IMR-90 (cell line): ENCODE measurements at regions not wholly inside any gene's neighbourhood (a gene's known extent, or its start where the extent isn't known, plus 50 kb on each side); places are given as distances from the start of the nearest gene placed in this dataset.

ENCODE experiments used
- ATAC-seq: fragments of 200-7000 bp; cut with Tn5 transposase; 2 replicates; pipeline ENCODE4 v1.9.1; 2020; ENCODE audit warnings: low read depth, mild to moderate bottlenecking, moderate library complexity
- BruUV-seq: library from RNA; stranded (reverse); fragments of 400-500 nt; replicated peaks from 2 replicates; lab custom pipeline; 2021; lab: Mats Ljungman, UMichigan
- CTCF ChIA-PET: fragments of 300-600 bp; formaldehyde crosslinking; extraction: SDS; loops from one replicate; lab custom pipeline; 2021; ENCODE audit warnings: antibody characterized with exemption; lab: Yijun Ruan, JAX
- POLR2A ChIA-PET: fragments of 300-600 bp; sonication (Branson Sonifier 250); formaldehyde crosslinking; loops from one replicate; lab custom pipeline; 2022; ENCODE audit warnings: antibody characterized with exemption; ENCODE audit not compliant: unreplicated experiment; lab: Charles Lee
- DNase-seq: peaks from one replicate; pipeline ENCODE4 v3.0.0; 2013
- H2AFZ ChIP-seq: replicated peaks from 2 replicates; pipeline ENCODE3; 2013; ENCODE audit warnings: low read length, mild to moderate bottlenecking; ENCODE audit not compliant: poor library complexity
- H2AK5ac ChIP-seq: 2 replicates; pipeline ENCODE4 v1.6.1; 2013; ENCODE audit warnings: low read depth, low read length, inconsistent platforms
- H2AK9ac ChIP-seq: replicated peaks from 2 replicates; pipeline ENCODE3; 2013; ENCODE audit warnings: mild to moderate bottlenecking, low read depth, low read length, moderate library complexity; ENCODE audit not compliant: poor library complexity
- H2BK120ac ChIP-seq: 2 replicates; pipeline ENCODE4 v1.6.1; 2013; ENCODE audit warnings: low read depth, low read length, inconsistent platforms
- H2BK15ac ChIP-seq: 3 replicates; pipeline ENCODE4 v1.6.1; 2013; ENCODE audit warnings: low read depth, low read length, inconsistent platforms
- H2BK20ac ChIP-seq: 2 replicates; pipeline ENCODE4 v1.6.1; 2013; ENCODE audit warnings: low read depth, mild to moderate bottlenecking, inconsistent platforms, low read length, moderate library complexity
- H2BK5ac ChIP-seq: 2 replicates; pipeline ENCODE4 v1.6.1; 2013; ENCODE audit warnings: mild to moderate bottlenecking, low read depth, low read length, inconsistent platforms; ENCODE audit not compliant: poor library complexity, severe bottlenecking
- H3K14ac ChIP-seq: replicated peaks from 2 replicates; pipeline ENCODE4 v1.6.1; 2013; ENCODE audit warnings: low read depth, low read length, inconsistent platforms
- H3K18ac ChIP-seq: 2 replicates; pipeline ENCODE4 v1.6.1; 2013; ENCODE audit warnings: low read depth, low read length, control low read depth
- H3K23ac ChIP-seq: 2 replicates; pipeline ENCODE4 v1.6.1; 2013; ENCODE audit warnings: low read depth, low read length, inconsistent platforms
- H3K27ac ChIP-seq: 2 replicates; pipeline ENCODE4 v1.5.1; 2013; ENCODE audit warnings: mild to moderate bottlenecking, control low read depth, low read length; ENCODE audit not compliant: insufficient read depth
- H3K27me3 ChIP-seq: 2 replicates; pipeline ENCODE4 v1.6.1; 2013; ENCODE audit warnings: low read length; ENCODE audit not compliant: control insufficient read depth, insufficient read depth
- H3K36me3 ChIP-seq: 2 replicates; pipeline ENCODE4 v1.6.1; 2013; ENCODE audit warnings: low read length, mixed read lengths; ENCODE audit not compliant: control insufficient read depth, insufficient read depth
- H3K4ac ChIP-seq: 2 replicates; pipeline ENCODE4 v1.6.1; 2013; ENCODE audit warnings: low read depth, low read length, inconsistent platforms
- H3K4me1 ChIP-seq: 2 replicates; pipeline ENCODE4 v1.6.1; 2013; ENCODE audit warnings: low read length, mixed read lengths; ENCODE audit not compliant: control insufficient read depth, insufficient read depth
- H3K4me2 ChIP-seq: 2 replicates; pipeline ENCODE4 v1.6.1; 2013; ENCODE audit warnings: low read depth, mild to moderate bottlenecking, control low read depth, low read length, moderate library complexity
- H3K4me3 ChIP-seq: 2 replicates; pipeline ENCODE4 v1.5.1; 2013; ENCODE audit warnings: low read depth, mild to moderate bottlenecking, control low read depth, low read length, moderate library complexity; ENCODE audit not compliant: insufficient read depth
- H3K56ac ChIP-seq: 2 replicates; pipeline ENCODE4 v1.6.1; 2013; ENCODE audit warnings: low read length, inconsistent platforms; ENCODE audit not compliant: insufficient read depth; ENCODE audit errors: extremely low read depth
- H3K79me1 ChIP-seq, 2 experiments: 2 replicates each; pipeline ENCODE4 v1.6.1; 2013; ENCODE audit warnings: low read length in 2 of 2, inconsistent platforms in 1 of 2, low read depth in 1 of 2
- H3K9ac ChIP-seq: 2 replicates; pipeline ENCODE4 v1.6.1; 2013; ENCODE audit warnings: low read depth, low read length, control low read depth
- H3K9me1 ChIP-seq: 2 replicates; pipeline ENCODE4 v1.6.1; 2013; ENCODE audit warnings: low read length, inconsistent platforms; ENCODE audit not compliant: insufficient read depth
- H3K9me3 ChIP-seq: 2 replicates; pipeline ENCODE4 v1.6.1; 2013; ENCODE audit warnings: low read length; ENCODE audit not compliant: control insufficient read depth, insufficient read depth
- H4K20me1 ChIP-seq: 2 replicates; pipeline ENCODE4 v1.6.1; 2013; ENCODE audit warnings: low read length, inconsistent platforms; ENCODE audit not compliant: insufficient read depth
- H4K5ac ChIP-seq: 2 replicates; pipeline ENCODE4 v1.6.1; 2013; ENCODE audit warnings: mild to moderate bottlenecking, low read depth, low read length, control low read depth
- H4K8ac ChIP-seq, 2 experiments: 2 replicates each; pipeline ENCODE4 v1.6.1; 2013; ENCODE audit warnings: low read depth in 2 of 2, low read length in 2 of 2, control low read depth in 1 of 2, inconsistent platforms in 1 of 2
- H4K91ac ChIP-seq: 2 replicates; pipeline ENCODE4 v1.6.1; 2013; ENCODE audit warnings: low read depth, low read length, inconsistent platforms; ENCODE audit not compliant: insufficient read depth
- BHLHE40 ChIP-seq: fragments of 150-350 bp; IDR thresholded peaks from 2 replicates; pipeline ENCODE4 v1.6.1; 2016; ENCODE audit warnings: mild to moderate bottlenecking, low read depth, low read length
- CEBPB ChIP-seq: IDR thresholded peaks from 2 replicates; pipeline ENCODE4 v1.6.1; 2012; ENCODE audit warnings: low read depth, low read length, improper control_type of control experiment
- CHD1 ChIP-seq: IDR thresholded peaks from 2 replicates; pipeline ENCODE4 v1.6.1; 2012; ENCODE audit warnings: low read depth, low read length, improper control_type of control experiment
- ELK1 ChIP-seq: fragments of 150-350 bp; IDR thresholded peaks from 2 replicates; pipeline ENCODE4 v1.6.1; 2016; ENCODE audit warnings: low read depth, mild to moderate bottlenecking, low read length, moderate library complexity, borderline replicate concordance
- FOS ChIP-seq: fragments of 150-350 bp; IDR thresholded peaks from 2 replicates; pipeline ENCODE4 v1.6.1; 2016; ENCODE audit warnings: low read depth, low read length
- MAFK ChIP-seq: IDR thresholded peaks from 2 replicates; pipeline ENCODE4 v1.6.1; 2012; ENCODE audit warnings: low read depth, low read length, improper control_type of control experiment
- MAZ ChIP-seq: IDR thresholded peaks from 2 replicates; pipeline ENCODE4 v1.6.1; 2012; ENCODE audit warnings: low read depth, mild to moderate bottlenecking, low read length, improper control_type of control experiment, moderate library complexity, borderline replicate concordance
- MXI1 ChIP-seq: IDR thresholded peaks from 2 replicates; pipeline ENCODE4 v1.6.1; 2012; ENCODE audit warnings: low read depth, mild to moderate bottlenecking, low read length, moderate library complexity, borderline replicate concordance
- NFE2L2 ChIP-seq: fragments of 150-350 bp; IDR thresholded peaks from 2 replicates; pipeline ENCODE4 v1.6.1; 2016; ENCODE audit warnings: low read depth, mild to moderate bottlenecking, low read length
- POLR2A ChIP-seq: IDR thresholded peaks from 2 replicates; pipeline ENCODE4 v1.6.1; 2012; ENCODE audit warnings: mild to moderate bottlenecking, low read depth, low read length
- RAD21 ChIP-seq: IDR thresholded peaks from 2 replicates; pipeline ENCODE4 v1.6.1; 2012; ENCODE audit warnings: low read length, improper control_type of control experiment
- RCOR1 ChIP-seq: IDR thresholded peaks from 2 replicates; pipeline ENCODE4 v1.6.1; 2012; ENCODE audit warnings: mild to moderate bottlenecking, low read length, improper control_type of control experiment; ENCODE audit not compliant: insufficient replicate concordance
- RFX5 ChIP-seq: IDR thresholded peaks from 2 replicates; pipeline ENCODE4 v1.8.0; 2012; ENCODE audit warnings: low read depth, mild to moderate bottlenecking, low read length, moderate library complexity
- SMC3 ChIP-seq: fragments of 150-350 bp; IDR thresholded peaks from 2 replicates; pipeline ENCODE4 v1.6.1; 2016; ENCODE audit warnings: low read depth, mild to moderate bottlenecking, antibody characterized with exemption, low read length, moderate library complexity
- WGBS, 2 experiments: methylation state at CpG; one replicate each; pipeline versions ENCODE4 v1.1.5 to v1.1.7; 2013; ENCODE audit warnings: missing lambda C conversion rate in 2 of 2; ENCODE audit not compliant: insufficient read length in 1 of 2; ENCODE audit errors: extremely low coverage in 2 of 2; 5-methylcytosine and 5-hydroxymethylcytosine counted together
- dilution Hi-C: fragments of 300-500 bp; cut with HindIII; formaldehyde crosslinking; loops from one replicate; pipeline ENCODE4 v1.14.3; 2018; ENCODE audit warnings: low sequenced_read_pairs; ENCODE audit not compliant: unreplicated experiment
- in situ Hi-C: fragments of 300-500 bp; cut with MboI; formaldehyde crosslinking; loops from 3 replicates; pipeline ENCODE4 v1.14.3; 2019; ENCODE audit warnings: low sequenced_read_pairs, inconsistent platforms, mixed read lengths
- intact Hi-C: fragments of 100-400 bp; cut with micrococcal nuclease; formaldehyde crosslinking; loops from 2 replicates; pipeline ENCODE4 v1.10.0; 2022
- TF ChIP-seq, protein P1 (sequence below): conservative IDR thresholded peaks from 2 replicates; pipeline ENCODE4 v1.5.1; 2012; ENCODE audit warnings: mild to moderate bottlenecking, low read depth, low read length, improper control_type of control experiment
- TF ChIP-seq, protein P2 (sequence below): fragments of 150-350 bp; IDR thresholded peaks from 2 replicates; pipeline ENCODE4 v1.6.1; 2017; ENCODE audit warnings: mild to moderate bottlenecking, antibody characterized with exemption, low read length, low read depth

DNA sequence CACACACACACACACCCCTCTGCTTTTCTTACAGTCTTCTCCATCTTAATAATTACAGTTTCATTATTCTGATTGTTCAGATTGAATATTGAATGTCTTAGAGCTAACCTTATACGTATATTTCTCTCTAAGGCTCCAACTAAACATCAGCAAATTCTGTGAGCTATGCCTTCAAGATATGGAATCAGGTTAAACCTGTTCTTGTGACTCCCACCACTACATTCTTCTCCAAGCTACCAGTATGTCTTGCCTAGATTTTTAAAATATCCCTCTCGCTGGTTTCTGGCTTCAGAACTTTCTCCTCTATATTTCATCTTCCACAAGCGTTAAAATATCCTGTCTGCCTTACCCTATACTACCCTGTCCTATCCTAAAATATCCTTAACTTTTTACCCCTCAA is 1346.4 kb upstream of the CDH2 start:
- ATAC-seq (no peak), DNase-seq (no peak)
- no peaks in the 10 kb centered on the region for H3K27me3 ChIP-seq
- no peak overlapping the region for H2BK120ac ChIP-seq
- no peak overlapping the region for H3K4me2 ChIP-seq
- no peak overlapping the region for H3K4me3 ChIP-seq
- H2BK20ac ChIP-seq: no peak overlapping the region
- POLR2A ChIA-PET: no interaction called here
- no peaks in the 10 kb centered on the region for H3K9me1 ChIP-seq
- no peak overlapping the region for H3K4ac ChIP-seq
- no peak overlapping the region for H4K91ac ChIP-seq
- TF ChIP-seq, protein P1, sequence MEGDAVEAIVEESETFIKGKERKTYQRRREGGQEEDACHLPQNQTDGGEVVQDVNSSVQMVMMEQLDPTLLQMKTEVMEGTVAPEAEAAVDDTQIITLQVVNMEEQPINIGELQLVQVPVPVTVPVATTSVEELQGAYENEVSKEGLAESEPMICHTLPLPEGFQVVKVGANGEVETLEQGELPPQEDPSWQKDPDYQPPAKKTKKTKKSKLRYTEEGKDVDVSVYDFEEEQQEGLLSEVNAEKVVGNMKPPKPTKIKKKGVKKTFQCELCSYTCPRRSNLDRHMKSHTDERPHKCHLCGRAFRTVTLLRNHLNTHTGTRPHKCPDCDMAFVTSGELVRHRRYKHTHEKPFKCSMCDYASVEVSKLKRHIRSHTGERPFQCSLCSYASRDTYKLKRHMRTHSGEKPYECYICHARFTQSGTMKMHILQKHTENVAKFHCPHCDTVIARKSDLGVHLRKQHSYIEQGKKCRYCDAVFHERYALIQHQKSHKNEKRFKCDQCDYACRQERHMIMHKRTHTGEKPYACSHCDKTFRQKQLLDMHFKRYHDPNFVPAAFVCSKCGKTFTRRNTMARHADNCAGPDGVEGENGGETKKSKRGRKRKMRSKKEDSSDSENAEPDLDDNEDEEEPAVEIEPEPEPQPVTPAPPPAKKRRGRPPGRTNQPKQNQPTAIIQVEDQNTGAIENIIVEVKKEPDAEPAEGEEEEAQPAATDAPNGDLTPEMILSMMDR: no peak
- TF ChIP-seq MXI1: no peak
- no peak for TF ChIP-seq CHD1
- no peak for TF ChIP-seq RFX5
- no peak for TF ChIP-seq RAD21
- no peak for TF ChIP-seq POLR2A
- TF ChIP-seq ELK1: no peak
- no peak for TF ChIP-seq FOS
- no peak for TF ChIP-seq MAFK
- TF ChIP-seq MAZ: no peak
- no peak for TF ChIP-seq SMC3
- no peak for TF ChIP-seq CEBPB
- TF ChIP-seq, protein P2, sequence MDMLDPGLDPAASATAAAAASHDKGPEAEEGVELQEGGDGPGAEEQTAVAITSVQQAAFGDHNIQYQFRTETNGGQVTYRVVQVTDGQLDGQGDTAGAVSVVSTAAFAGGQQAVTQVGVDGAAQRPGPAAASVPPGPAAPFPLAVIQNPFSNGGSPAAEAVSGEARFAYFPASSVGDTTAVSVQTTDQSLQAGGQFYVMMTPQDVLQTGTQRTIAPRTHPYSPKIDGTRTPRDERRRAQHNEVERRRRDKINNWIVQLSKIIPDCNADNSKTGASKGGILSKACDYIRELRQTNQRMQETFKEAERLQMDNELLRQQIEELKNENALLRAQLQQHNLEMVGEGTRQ: no peak
- no peak for TF ChIP-seq RCOR1
- no peak for TF ChIP-seq BHLHE40
- TF ChIP-seq NFE2L2: no peak
- no peak overlapping the region for H2AK5ac ChIP-seq
- no CpG with 5 or more reads among the region's 3 CpGs for WGBS, 2 experiments
- H3K4me1 ChIP-seq: no peaks in the 10 kb centered on the region
- H3K9me3 ChIP-seq: no peaks in the 10 kb centered on the region
- H3K9ac ChIP-seq: no peak overlapping the region
- H4K8ac ChIP-seq: no peak overlapping the region
- CTCF ChIA-PET: no interaction called here
- no peak overlapping the region for H2BK5ac ChIP-seq
- no peak overlapping the region for H3K56ac ChIP-seq
- no peak overlapping the region for H2AFZ ChIP-seq
- dilution Hi-C loops (no loop called here), intact Hi-C loops (no loop called here), in situ Hi-C loops (no loop called here)
- no peak overlapping the region for H3K23ac ChIP-seq
- no peak overlapping the region for H3K14ac ChIP-seq
- H2BK15ac ChIP-seq: no peak overlapping the region
- no peak overlapping the region for H2AK9ac ChIP-seq
- H3K18ac ChIP-seq: no peak overlapping the region
- H4K5ac ChIP-seq: no peak overlapping the region
- H3K79me1 ChIP-seq: no peaks in the 10 kb centered on the region
- H4K20me1 ChIP-seq: no peaks in the 10 kb centered on the region
- H3K27ac ChIP-seq: no peak overlapping the region
- no TSS peak for BruUV-seq
- no peaks in the 10 kb centered on the region for H3K36me3 ChIP-seq
